Activated naive CD4-positive, alpha-beta T cell treated with Interleukin-2 at 50 U/mL for 16 hours (primary cell): ENCODE measurements at regions not wholly inside any gene's neighbourhood (a gene's known extent, or its start where the extent isn't known, plus 50 kb on each side); places are given as distances from the start of the nearest gene placed in this dataset.
"Not testable (repeated sequence)": the region's sequence is repeated elsewhere in the genome, so short reads cannot be mapped to it uniquely, and the experiment has no call there.

Source experiments
- DNase-seq: peaks from one replicate; pipeline ENCODE4 v3.0.0-alpha.2; 2020

GRCh38 chrX:150255441-150256296, 107.4 kb upstream of the MAMLD1 start:
- DNase-seq: no peak

- DNase-seq: no peak
Measured at GRCh38 chrX:150256297-150256650, 106.8 kb upstream of the MAMLD1 start.

GRCh38 chrX:150257353-150258175, 105.6 kb upstream of the MAMLD1 start:
- DNase-seq: no peak

GRCh38 chrX:150258176-150258425, 105.0 kb upstream of the MAMLD1 start:
- DNase-seq: no peak

- DNase-seq: no peak
Measured at GRCh38 chrX:150258463-150259430, 104.4 kb upstream of the MAMLD1 start.

GRCh38 chrX:150262456-150262855, 100.7 kb upstream of the MAMLD1 start:
- DNase-seq: no peak

- no peak for DNase-seq
Measured at GRCh38 chrX:150268839-150269355, 94.2 kb upstream of the MAMLD1 start.

- DNase-seq: no peak
Measured at GRCh38 chrX:150269605-150270254, 93.4 kb upstream of the MAMLD1 start.

- no peak for DNase-seq
Measured at GRCh38 chrX:150270622-150271021, 92.5 kb upstream of the MAMLD1 start.

- DNase-seq: not testable (repeated sequence)
Measured at GRCh38 chrX:150273575-150274294, 89.4 kb upstream of the MAMLD1 start.

- DNase-seq: no peak
Measured at GRCh38 chrX:150282953-150283352, 80.2 kb upstream of the MAMLD1 start.

- DNase-seq: no peak
Measured at GRCh38 chrX:150291014-150291413, 72.1 kb upstream of the MAMLD1 start.

- DNase-seq: no peak
Measured at GRCh38 chrX:150293311-150294013, 69.7 kb upstream of the MAMLD1 start.

- no peak for DNase-seq
Measured at GRCh38 chrX:150298841-150299551, 64.1 kb upstream of the MAMLD1 start.

- no peak for DNase-seq
Measured at GRCh38 chrX:150299579-150299978, 63.5 kb upstream of the MAMLD1 start.

GRCh38 chrX:150303386-150304097, 59.6 kb upstream of the MAMLD1 start:
- no peak for DNase-seq

- no peak for DNase-seq
Measured at GRCh38 chrX:150306002-150306401, 57.1 kb upstream of the MAMLD1 start.

GRCh38 chrX:150308041-150308440, 55.1 kb upstream of the MAMLD1 start:
- no peak for DNase-seq

- DNase-seq: no peak
Measured at GRCh38 chrX:150308532-150309157, 54.5 kb upstream of the MAMLD1 start.
